Endothelial cell of umbilical vein (primary cell): ENCODE measurements at regions not wholly inside any gene's neighbourhood (a gene's known extent, or its start where the extent isn't known, plus 50 kb on each side); places are given as distances from the start of the nearest gene placed in this dataset.

Experiments used
- BruUV-seq: library from RNA; stranded (reverse); fragments of 400-500 nt; replicated peaks from 2 replicates; lab custom pipeline; 2021; lab: Mats Ljungman, UMichigan
- CTCF ChIA-PET: fragments of 300-600, 350-600 bp; sonication (Branson Sonifier 250); formaldehyde crosslinking; loops from one replicate; lab custom pipeline; 2021; ENCODE audit warnings: antibody characterized with exemption, inconsistent platforms; lab: Charles Lee
- POLR2A ChIA-PET: fragments of 300-600, 350-600 bp; sonication (Branson Sonifier 250); formaldehyde crosslinking; loops from one replicate; lab custom pipeline; 2021; ENCODE audit warnings: antibody characterized with exemption, inconsistent platforms; lab: Charles Lee
- DNase-seq: peaks from one replicate; pipeline ENCODE4 v3.0.0-alpha.2; 2011; ENCODE audit warnings: low read depth, low spot score
- FAIRE-seq: peaks from 2 replicates; lab custom pipeline; 2011; peaks lifted over from hg19 to GRCh38; lab: Jason Lieb, UNC
- H2AFZ ChIP-seq: 2 replicates; pipeline ENCODE4 v1.6.0; 2012; ENCODE audit warnings: low read depth, low read length, control low read depth, inconsistent platforms
- H3K27ac ChIP-seq: 2 replicates; pipeline ENCODE4 v1.5.1; 2011; ENCODE audit warnings: low read depth, mild to moderate bottlenecking, control low read depth, low read length, moderate library complexity; ENCODE audit not compliant: insufficient read depth
- H3K27me3 ChIP-seq, 2 experiments: 2 replicates each; pipeline versions ENCODE4 v1.6.0 to v1.6.1; 2011; ENCODE audit warnings: low read length in 2 of 2, mixed read lengths in 1 of 2; ENCODE audit not compliant: control insufficient read depth in 2 of 2, insufficient read depth in 2 of 2
- H3K36me3 ChIP-seq, 2 experiments: 2 replicates in 1 of 2; 3 replicates in 1 of 2; pipeline ENCODE4 v1.5.1; 2011; ENCODE audit warnings: low read length in 2 of 2, mild to moderate bottlenecking in 1 of 2, moderate library complexity in 1 of 2; ENCODE audit not compliant: control insufficient read depth in 2 of 2, insufficient read depth in 2 of 2; ENCODE audit errors: extremely low read depth in 1 of 2
- H3K4me1 ChIP-seq: 3 replicates; pipeline ENCODE4 v1.5.1; 2011; ENCODE audit warnings: mild to moderate bottlenecking, low read length; ENCODE audit not compliant: control insufficient read depth, insufficient read depth; ENCODE audit errors: extremely low read depth
- H3K4me2 ChIP-seq: 2 replicates; pipeline ENCODE4 v1.6.1; 2011; ENCODE audit warnings: low read length, control low read depth, mixed read lengths; ENCODE audit not compliant: insufficient read depth
- H3K4me3 ChIP-seq, 3 experiments: fragments of 200-600 bp in 1 of 3; sonication (generic), shearing (Covaris generic) in 1 of 3; replicated peaks in 1 of 3; 2 replicates each; pipeline ENCODE4 v1.5.1; 2011 to 2016; ENCODE audit warnings: control low read depth in 3 of 3, low read length in 3 of 3, mild to moderate bottlenecking in 2 of 3, inconsistent platforms in 1 of 3, low read depth in 1 of 3, moderate library complexity in 1 of 3; ENCODE audit not compliant: insufficient read depth in 1 of 3
- H3K79me2 ChIP-seq: 2 replicates; pipeline ENCODE4 v1.6.0; 2012; ENCODE audit warnings: low read length, inconsistent platforms; ENCODE audit not compliant: control insufficient read depth, insufficient read depth
- H3K9ac ChIP-seq: replicated peaks from 2 replicates; pipeline ENCODE3; 2011; ENCODE audit warnings: low read length, control low read depth; ENCODE audit not compliant: insufficient read depth; ENCODE audit errors: extremely low read depth
- H3K9me1 ChIP-seq: replicated peaks from 3 replicates; pipeline ENCODE4 v1.6.0; 2011; ENCODE audit warnings: mild to moderate bottlenecking, low read length; ENCODE audit not compliant: control insufficient read depth, insufficient read depth; ENCODE audit errors: extremely low read depth
- H3K9me3 ChIP-seq: replicated peaks from 2 replicates; pipeline ENCODE4 v1.5.1; 2012; ENCODE audit warnings: low read length, inconsistent platforms; ENCODE audit not compliant: control insufficient read depth, insufficient read depth
- H4K20me1 ChIP-seq: replicated peaks from 2 replicates; pipeline ENCODE3; 2011; ENCODE audit warnings: mild to moderate bottlenecking, low read length; ENCODE audit not compliant: control insufficient read depth, insufficient read depth; ENCODE audit errors: extremely low read depth
- EZH2 ChIP-seq: IDR thresholded peaks from 2 replicates; pipeline ENCODE4 v1.6.1; 2012; ENCODE audit warnings: borderline replicate concordance, low read depth, mild to moderate bottlenecking, moderate library complexity, low read length, inconsistent platforms; ENCODE audit not compliant: severe bottlenecking
- JUN ChIP-seq: IDR thresholded peaks from 2 replicates; pipeline ENCODE4 v1.6.1; 2011; ENCODE audit warnings: borderline replicate concordance, low read depth; ENCODE audit not compliant: insufficient read length, insufficient read depth
- MYC ChIP-seq: IDR thresholded peaks from one replicate; pipeline ENCODE4 v1.6.1; 2011; ENCODE audit warnings: mild to moderate bottlenecking, low read depth, low read length
- POLR2A ChIP-seq: IDR thresholded peaks from 2 replicates; pipeline ENCODE4 v1.6.1; 2012; ENCODE audit warnings: low read depth, mild to moderate bottlenecking, control low read depth, low read length
- POLR2AphosphoS5 ChIP-seq: IDR thresholded peaks from 2 replicates; pipeline ENCODE4 v1.6.1; 2012; ENCODE audit warnings: low read depth, mild to moderate bottlenecking, control low read depth, low read length, moderate library complexity; ENCODE audit not compliant: insufficient read depth
- dilution Hi-C: fragments of 300-500 bp; cut with MboI; formaldehyde crosslinking; loops from one replicate; pipeline ENCODE4 v1.15.0; 2019; ENCODE audit warnings: low sequenced_read_pairs; ENCODE audit not compliant: extremely low pct_ligation_motif_present
- intact Hi-C: fragments of 100-400 bp; cut with micrococcal nuclease; formaldehyde crosslinking; loops from one replicate; pipeline ENCODE4 v1.10.0; 2022
- TF ChIP-seq, protein P1 (sequence below), 2 donors: IDR thresholded peaks; 1 replicate in 1 of 2; 2 replicates in 1 of 2; pipeline ENCODE4 v1.5.1; 2011; ENCODE audit warnings: low read length in 2 of 2, mild to moderate bottlenecking in 2 of 2, moderate library complexity in 2 of 2, control low read depth in 1 of 2, inconsistent platforms in 1 of 2, low read depth in 1 of 2; ENCODE audit not compliant: insufficient read depth in 1 of 2; ENCODE audit errors: extremely low read depth in 1 of 2

- ChIA-PET POLR2A (no interaction called here), CTCF (no interaction called here)
- Histone ChIP-seq H3K4me2 (no peak overlapping the region), H3K9ac (no peak overlapping the region), H3K4me1 (no peaks in the 10 kb centered on the region), H3K4me3 (no peak overlapping the region), H3K9me1 (no peaks in the 10 kb centered on the region), H3K79me2 (no peaks in the 10 kb centered on the region), H4K20me1 (no peaks in the 10 kb centered on the region), H3K27me3 (peaks cover 18 to 42% of the 10 kb centered on the region in 2 experiments), H2AFZ (no peak overlapping the region), H3K27ac (no peak overlapping the region), H3K36me3 (no peaks in the 10 kb centered on the region), H3K9me3 (no peaks in the 10 kb centered on the region)
- no peak for FAIRE-seq
- dilution Hi-C loops (no loop called here), intact Hi-C loops (no loop called here)
- BruUV-seq = no TSS peak
- TF ChIP-seq POLR2A (no peak), EZH2 (no peak), MYC (no peak), POLR2AphosphoS5 (no peak), JUN (no peak)
- TF ChIP-seq, protein P1, sequence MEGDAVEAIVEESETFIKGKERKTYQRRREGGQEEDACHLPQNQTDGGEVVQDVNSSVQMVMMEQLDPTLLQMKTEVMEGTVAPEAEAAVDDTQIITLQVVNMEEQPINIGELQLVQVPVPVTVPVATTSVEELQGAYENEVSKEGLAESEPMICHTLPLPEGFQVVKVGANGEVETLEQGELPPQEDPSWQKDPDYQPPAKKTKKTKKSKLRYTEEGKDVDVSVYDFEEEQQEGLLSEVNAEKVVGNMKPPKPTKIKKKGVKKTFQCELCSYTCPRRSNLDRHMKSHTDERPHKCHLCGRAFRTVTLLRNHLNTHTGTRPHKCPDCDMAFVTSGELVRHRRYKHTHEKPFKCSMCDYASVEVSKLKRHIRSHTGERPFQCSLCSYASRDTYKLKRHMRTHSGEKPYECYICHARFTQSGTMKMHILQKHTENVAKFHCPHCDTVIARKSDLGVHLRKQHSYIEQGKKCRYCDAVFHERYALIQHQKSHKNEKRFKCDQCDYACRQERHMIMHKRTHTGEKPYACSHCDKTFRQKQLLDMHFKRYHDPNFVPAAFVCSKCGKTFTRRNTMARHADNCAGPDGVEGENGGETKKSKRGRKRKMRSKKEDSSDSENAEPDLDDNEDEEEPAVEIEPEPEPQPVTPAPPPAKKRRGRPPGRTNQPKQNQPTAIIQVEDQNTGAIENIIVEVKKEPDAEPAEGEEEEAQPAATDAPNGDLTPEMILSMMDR (IDR thresholded peaks at IDR 0.05; ENCODE audit: extremely low read depth in 1 of 2, insufficient read depth in 1 of 2, low read depth in 1 of 2, low read length in 2 of 2) = no peak
- DNase-seq = no peak
Measured at GRCh38 chr6:3553254-3553653, 96.4 kb upstream of the SLC22A23 start.
